Uterus (tissue), 2 donors: ENCODE measurements at regions not wholly inside any gene's neighbourhood (a gene's known extent, or its start where the extent isn't known, plus 50 kb on each side); places are given as distances from the start of the nearest gene placed in this dataset.

ENCODE experiments used
- CTCF ChIP-seq, 4 experiments: fragments of 200-600 bp in 2 of 4; fragments of 450-650 bp in 2 of 4; sonication (generic) in 2 of 4; IDR thresholded peaks; one replicate each; pipeline ENCODE4 v1.5.1; 2016 to 2019; ENCODE audit warnings: antibody characterized with exemption in 4 of 4, mild to moderate bottlenecking in 2 of 4, moderate library complexity in 1 of 4
- POLR2A ChIP-seq, 2 donors: fragments of 450-650 bp; IDR thresholded peaks; one replicate each; pipeline ENCODE4 v1.6.1; 2016; ENCODE audit warnings: antibody characterized with exemption in 2 of 2, mild to moderate bottlenecking in 1 of 2, moderate library complexity in 1 of 2

DNA sequence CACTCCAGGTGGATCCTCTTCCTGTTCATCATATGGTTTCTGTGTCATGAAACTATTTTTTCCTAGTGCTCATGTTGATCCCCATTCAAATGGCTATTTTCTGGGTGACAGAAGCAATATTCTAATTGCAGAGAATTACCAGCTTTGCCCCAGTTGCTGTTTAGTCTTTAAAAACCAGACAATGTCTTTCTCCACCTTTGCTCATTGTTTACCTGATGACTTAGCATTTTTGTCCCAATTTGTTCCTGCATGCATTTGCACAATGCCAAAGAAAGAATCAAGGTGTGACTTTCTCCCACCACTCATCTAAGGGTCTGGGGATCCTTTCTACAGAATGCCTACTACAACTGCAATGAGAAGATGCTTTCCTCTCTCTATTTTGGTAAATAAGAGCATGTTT lies 439.9 kb upstream of the MAF start:
- TF ChIP-seq CTCF (IDR thresholded peaks at IDR 0.05) (no peak), POLR2A (IDR thresholded peaks at IDR 0.05) (no peak)
